Mesendoderm (in vitro differentiated cells): ENCODE measurements at regions not wholly inside any gene's neighbourhood (a gene's known extent, or its start where the extent isn't known, plus 50 kb on each side); places are given as distances from the start of the nearest gene placed in this dataset.

Experiments
- DNase-seq: peaks from one replicate; pipeline ENCODE4 v3.0.0; 2013
- H2AK5ac ChIP-seq: 2 replicates; pipeline ENCODE4 v1.6.1; 2013; ENCODE audit warnings: low read length, inconsistent platforms
- H2BK120ac ChIP-seq: 2 replicates; pipeline ENCODE4 v1.6.1; 2013; ENCODE audit warnings: low read depth, mild to moderate bottlenecking, low read length, moderate library complexity, mixed read lengths
- H2BK15ac ChIP-seq: replicated peaks from 2 replicates; pipeline ENCODE4 v1.6.1; 2013; ENCODE audit warnings: low read depth, mild to moderate bottlenecking, moderate library complexity
- H2BK5ac ChIP-seq: 2 replicates; pipeline ENCODE4 v1.6.1; 2013; ENCODE audit warnings: low read length, inconsistent platforms
- H3K18ac ChIP-seq: 2 replicates; pipeline ENCODE4 v1.6.1; 2013; ENCODE audit warnings: mild to moderate bottlenecking, low read length, mixed read lengths
- H3K23ac ChIP-seq: one replicate; pipeline ENCODE4 v1.6.1; 2013; ENCODE audit warnings: low read length
- H3K27ac ChIP-seq: 2 replicates; pipeline ENCODE4 v1.5.1; 2013; ENCODE audit warnings: low read depth, mild to moderate bottlenecking, inconsistent platforms, low read length, moderate library complexity
- H3K27me3 ChIP-seq: 2 replicates; pipeline ENCODE4 v1.6.1; 2013; ENCODE audit warnings: low read length, control low read depth, mild to moderate bottlenecking, inconsistent platforms; ENCODE audit not compliant: insufficient read depth, poor library complexity
- H3K36me3 ChIP-seq: 2 replicates; pipeline ENCODE4 v1.6.1; 2013; ENCODE audit warnings: low read length, inconsistent platforms; ENCODE audit not compliant: control insufficient read depth, insufficient read depth
- H3K4ac ChIP-seq: one replicate; pipeline ENCODE4 v1.6.1; 2013; ENCODE audit warnings: low read depth, mild to moderate bottlenecking, low read length, moderate library complexity
- H3K4me1 ChIP-seq: 2 replicates; pipeline ENCODE4 v1.6.1; 2013; ENCODE audit warnings: low read depth, low read length, inconsistent platforms; ENCODE audit not compliant: control insufficient read depth
- H3K4me2 ChIP-seq: 2 replicates; pipeline ENCODE4 v1.6.1; 2013; ENCODE audit warnings: low read length
- H3K4me3 ChIP-seq: 2 replicates; pipeline ENCODE4 v1.5.1; 2013; ENCODE audit warnings: mild to moderate bottlenecking, low read length
- H3K56ac ChIP-seq: one replicate; pipeline ENCODE4 v1.6.1; 2013; ENCODE audit warnings: low read length
- H3K79me1 ChIP-seq: 2 replicates; pipeline ENCODE4 v1.6.1; 2013; ENCODE audit warnings: low read length, inconsistent platforms
- H3K79me2 ChIP-seq: 2 replicates; pipeline ENCODE4 v1.6.1; 2013; ENCODE audit warnings: mild to moderate bottlenecking, low read length; ENCODE audit not compliant: control insufficient read depth, insufficient read depth
- H3K9ac ChIP-seq: 2 replicates; pipeline ENCODE4 v1.6.1; 2013; ENCODE audit warnings: low read length, inconsistent platforms
- H4K5ac ChIP-seq: one replicate; pipeline ENCODE4 v1.6.1; 2013; ENCODE audit warnings: low read length
- H4K8ac ChIP-seq: one replicate; pipeline ENCODE4 v1.6.1; 2013; ENCODE audit warnings: low read depth, mild to moderate bottlenecking, control low read depth, low read length, moderate library complexity
- WGBS: extraction: QIAGEN DNeasy Blood & Tissue Kit; methylation state at CpG from one replicate; pipeline ENCODE4 v1.1.7; 2013; ENCODE audit warnings: low lambda C conversion rate, missing lambda C conversion rate; ENCODE audit not compliant: insufficient coverage; ENCODE audit errors: extremely low coverage; 5-methylcytosine and 5-hydroxymethylcytosine counted together

DNA sequence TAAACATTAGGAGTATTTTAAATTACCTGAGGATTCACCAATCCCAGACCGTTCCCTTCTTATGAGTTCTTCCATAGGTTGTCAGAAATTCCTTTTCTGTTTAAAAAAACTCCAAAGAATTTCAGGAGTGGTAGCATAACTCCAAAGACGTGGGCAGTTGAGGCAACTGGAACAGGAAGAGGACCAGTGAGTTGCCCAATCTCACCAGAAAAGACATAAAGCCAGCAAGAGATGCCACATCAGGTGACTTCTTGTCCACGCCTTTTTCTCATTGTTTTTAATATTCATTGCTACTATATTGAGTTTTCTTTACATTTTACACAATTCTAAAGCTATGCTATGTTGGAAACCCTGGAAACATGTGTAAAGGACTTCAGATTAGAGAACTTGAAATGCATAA is 88.1 kb upstream of the JAK1 start:
- no peak for DNase-seq
- no peak overlapping the region for H3K9ac ChIP-seq
- H2BK15ac ChIP-seq, result no peak overlapping the region
- no peaks in the 10 kb centered on the region for H3K27me3 ChIP-seq
- H3K56ac ChIP-seq, result no peak overlapping the region
- H3K79me2 ChIP-seq, result no peaks in the 10 kb centered on the region
- no peak overlapping the region for H3K4me3 ChIP-seq
- no peaks in the 10 kb centered on the region for H3K79me1 ChIP-seq
- H3K18ac ChIP-seq, result no peak overlapping the region
- no peak overlapping the region for H3K23ac ChIP-seq
- no peak overlapping the region for H4K8ac ChIP-seq
- no CpG with 5 or more reads among the region's 3 CpGs for WGBS
- no peak overlapping the region for H2AK5ac ChIP-seq
- H3K4me2 ChIP-seq, result no peak overlapping the region
- no peak overlapping the region for H3K4ac ChIP-seq
- no peak overlapping the region for H2BK120ac ChIP-seq
- H2BK5ac ChIP-seq, result no peak overlapping the region
- no peak overlapping the region for H3K27ac ChIP-seq
- no peaks in the 10 kb centered on the region for H3K4me1 ChIP-seq
- no peaks in the 10 kb centered on the region for H3K36me3 ChIP-seq
- H4K5ac ChIP-seq, result no peak overlapping the region

DNA sequence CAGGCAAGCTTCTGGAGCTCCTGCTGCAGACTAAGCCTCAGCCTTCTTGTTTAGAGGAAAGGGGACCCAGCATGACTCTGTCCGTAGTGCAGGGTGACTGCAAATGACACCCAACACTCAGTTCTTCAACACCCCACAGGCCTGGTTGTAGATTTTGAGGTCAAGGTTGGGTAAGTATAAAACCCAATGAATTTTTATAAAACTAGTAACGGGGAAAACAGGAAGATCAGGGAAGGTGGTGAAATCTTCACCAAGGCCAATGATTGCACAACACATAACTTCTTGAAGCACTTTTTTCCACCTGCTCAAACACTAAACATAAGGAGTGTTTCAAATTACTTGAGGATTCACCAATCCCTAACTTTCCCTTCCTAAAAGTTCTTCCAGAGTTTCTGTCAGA is 89.4 kb upstream of the JAK1 start:
- H2BK15ac ChIP-seq, result no peak overlapping the region
- no peak overlapping the region for H4K8ac ChIP-seq
- H3K23ac ChIP-seq, result no peak overlapping the region
- no peak for DNase-seq
- no peak overlapping the region for H2BK5ac ChIP-seq
- H3K79me1 ChIP-seq, result no peaks in the 10 kb centered on the region
- no peaks in the 10 kb centered on the region for H3K36me3 ChIP-seq
- H2AK5ac ChIP-seq, result no peak overlapping the region
- no peak overlapping the region for H3K4ac ChIP-seq
- no peak overlapping the region for H3K4me2 ChIP-seq
- no peak overlapping the region for H3K18ac ChIP-seq
- no peaks in the 10 kb centered on the region for H3K4me1 ChIP-seq
- no peak overlapping the region for H3K56ac ChIP-seq
- H3K27ac ChIP-seq, result no peak overlapping the region
- H3K79me2 ChIP-seq, result no peaks in the 10 kb centered on the region
- no peak overlapping the region for H3K4me3 ChIP-seq
- no peaks in the 10 kb centered on the region for H3K27me3 ChIP-seq
- H4K5ac ChIP-seq, result no peak overlapping the region
- no peak overlapping the region for H2BK120ac ChIP-seq
- no CpG with 5 or more reads among the region's 2 CpGs for WGBS
- H3K9ac ChIP-seq, result no peak overlapping the region

DNA sequence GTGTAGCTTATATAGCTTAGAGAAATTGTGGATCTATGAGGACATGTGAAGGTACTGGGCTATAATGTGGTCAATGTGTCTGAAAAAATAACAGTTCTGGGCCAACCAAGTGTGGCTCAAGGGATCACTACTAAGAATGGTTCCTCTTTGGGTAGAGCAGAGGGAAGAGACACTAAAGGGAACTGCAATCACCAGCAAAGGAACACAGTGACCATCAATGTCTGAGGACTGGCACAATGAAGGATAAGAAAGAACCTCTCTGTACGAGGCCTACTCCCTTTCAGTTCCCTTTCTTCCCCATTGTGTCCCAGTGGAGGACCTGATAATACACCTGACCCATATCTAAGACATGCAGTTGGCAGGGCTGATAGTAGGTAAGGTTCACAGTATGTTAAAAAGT is 89.9 kb upstream of the JAK1 start:
- Histone ChIP-seq H3K4me1 (no peaks in the 10 kb centered on the region), H3K4me2 (no peak overlapping the region), H2BK15ac (no peak overlapping the region), H2BK5ac (no peak overlapping the region), H3K79me1 (no peaks in the 10 kb centered on the region), H3K23ac (no peak overlapping the region), H3K9ac (no peak overlapping the region), H3K18ac (no peak overlapping the region), H3K27ac (no peak overlapping the region), H2BK120ac (no peak overlapping the region), H3K27me3 (no peaks in the 10 kb centered on the region), H2AK5ac (no peak overlapping the region), H3K56ac (no peak overlapping the region), H4K8ac (no peak overlapping the region), H3K4me3 (no peak overlapping the region), H4K5ac (no peak overlapping the region), H3K4ac (no peak overlapping the region), H3K79me2 (no peaks in the 10 kb centered on the region), H3K36me3 (no peaks in the 10 kb centered on the region)
- no peak for DNase-seq
- WGBS, result no CpG with 5 or more reads among the region's 1 CpG

DNA sequence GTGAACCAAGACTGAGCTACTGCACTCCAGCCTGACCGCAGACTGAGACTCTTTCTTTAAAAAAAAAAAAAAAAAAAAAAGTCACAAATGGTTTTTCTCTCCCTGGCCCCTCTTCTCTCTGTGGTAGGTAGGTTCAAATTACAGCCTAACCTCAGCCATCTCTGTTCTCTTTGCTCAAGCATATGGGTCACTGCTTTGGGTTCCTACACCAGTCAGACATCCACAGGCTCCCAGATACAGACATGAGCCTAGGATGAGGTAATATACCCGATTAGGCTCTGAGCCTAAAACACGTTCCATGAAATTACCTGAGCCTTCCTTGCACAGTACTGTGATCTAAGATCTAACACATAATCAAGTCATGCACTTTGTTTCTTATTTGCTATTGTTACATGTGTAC is 90.5 kb upstream of the JAK1 start:
- no peak overlapping the region for H3K9ac ChIP-seq
- H3K18ac ChIP-seq, result no peak overlapping the region
- no peak overlapping the region for H3K27ac ChIP-seq
- H3K27me3 ChIP-seq, result no peaks in the 10 kb centered on the region
- no peak overlapping the region for H2BK120ac ChIP-seq
- H3K4me2 ChIP-seq, result no peak overlapping the region
- no peak for DNase-seq
- H3K56ac ChIP-seq, result no peak overlapping the region
- no peak overlapping the region for H2AK5ac ChIP-seq
- no CpG with 5 or more reads among the region's 3 CpGs for WGBS
- no peak overlapping the region for H2BK5ac ChIP-seq
- H3K4me3 ChIP-seq, result no peak overlapping the region
- no peaks in the 10 kb centered on the region for H3K4me1 ChIP-seq
- no peak overlapping the region for H4K8ac ChIP-seq
- no peak overlapping the region for H3K23ac ChIP-seq
- H3K79me2 ChIP-seq, result no peaks in the 10 kb centered on the region
- H4K5ac ChIP-seq, result no peak overlapping the region
- no peak overlapping the region for H2BK15ac ChIP-seq
- no peaks in the 10 kb centered on the region for H3K79me1 ChIP-seq
- H3K4ac ChIP-seq, result no peak overlapping the region
- H3K36me3 ChIP-seq, result no peaks in the 10 kb centered on the region

DNA sequence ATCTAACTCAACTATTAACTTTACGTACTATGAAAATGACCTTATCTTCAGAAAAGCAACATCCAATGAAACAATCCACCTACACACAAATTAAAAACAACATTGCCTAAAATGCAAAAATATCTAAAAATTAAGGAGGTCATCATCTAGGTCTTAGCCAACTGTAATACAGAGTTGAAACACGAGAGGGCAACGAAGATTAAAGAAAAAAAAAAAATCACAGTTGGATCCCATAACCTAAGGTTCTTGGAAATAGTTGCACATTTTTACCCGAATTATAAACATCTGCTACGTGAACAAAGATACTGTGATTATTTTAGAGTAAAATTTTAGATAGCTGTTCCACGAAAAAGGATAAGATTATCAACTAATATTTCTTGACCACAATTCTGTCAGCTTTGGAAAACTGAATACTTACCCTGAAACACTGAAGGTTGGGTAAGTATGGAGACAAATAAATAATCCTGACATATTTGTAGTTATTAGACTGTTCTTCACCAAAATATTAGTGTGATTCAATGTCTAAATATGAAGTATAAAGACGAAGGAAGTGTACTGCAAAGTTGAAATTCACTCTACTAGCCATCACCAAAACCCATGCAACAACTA is 88.0 kb upstream of the AK4 start:
- no peak overlapping the region for H3K4me3 ChIP-seq
- H3K27ac ChIP-seq, result no peak overlapping the region
- no peak overlapping the region for H3K4me2 ChIP-seq
- H3K27me3 ChIP-seq, result no peaks in the 10 kb centered on the region
- no peak overlapping the region for H4K8ac ChIP-seq
- H3K18ac ChIP-seq, result no peak overlapping the region
- H3K23ac ChIP-seq, result no peak overlapping the region
- H3K4ac ChIP-seq, result no peak overlapping the region
- H3K36me3 ChIP-seq, result no peaks in the 10 kb centered on the region
- H3K9ac ChIP-seq, result no peak overlapping the region
- no peak overlapping the region for H2AK5ac ChIP-seq
- H2BK5ac ChIP-seq, result no peak overlapping the region
- WGBS, result no CpG with 5 or more reads among the region's 7 CpGs
- no peak overlapping the region for H2BK15ac ChIP-seq
- no peak overlapping the region for H3K56ac ChIP-seq
- H3K79me2 ChIP-seq, result peaks cover 9% of the 10 kb centered on the region
- no peak overlapping the region for H2BK120ac ChIP-seq
- H4K5ac ChIP-seq, result no peak overlapping the region
- no peaks in the 10 kb centered on the region for H3K4me1 ChIP-seq
- peak; percentile 31 for DNase-seq
- no peaks in the 10 kb centered on the region for H3K79me1 ChIP-seq

DNA sequence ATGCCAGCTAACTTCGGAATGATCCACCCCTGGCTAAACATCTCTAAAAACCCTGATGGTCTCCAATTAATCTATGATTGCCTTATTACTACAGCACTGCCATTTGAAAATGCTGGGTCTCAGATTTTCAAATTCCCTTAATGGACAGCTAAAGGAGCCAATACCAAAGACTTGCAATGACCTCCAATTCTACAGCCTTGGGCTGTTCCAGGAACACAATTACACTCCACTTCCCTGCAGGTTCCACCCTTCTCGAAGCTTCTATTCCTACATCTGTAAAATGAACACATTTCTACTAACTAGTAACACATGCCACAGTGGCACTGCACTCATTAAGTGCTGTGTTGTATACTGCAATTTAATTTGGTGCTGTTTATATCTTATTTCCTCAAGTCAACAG is 85.7 kb upstream of the AK4 start:
- no peak overlapping the region for H4K5ac ChIP-seq
- no peaks in the 10 kb centered on the region for H3K79me1 ChIP-seq
- H2AK5ac ChIP-seq, result no peak overlapping the region
- H3K27me3 ChIP-seq, result no peaks in the 10 kb centered on the region
- no peak for DNase-seq
- H3K27ac ChIP-seq, result no peak overlapping the region
- H3K9ac ChIP-seq, result no peak overlapping the region
- H3K4ac ChIP-seq, result no peak overlapping the region
- H3K36me3 ChIP-seq, result no peaks in the 10 kb centered on the region
- no CpG with 5 or more reads among the region's 2 CpGs for WGBS
- no peak overlapping the region for H4K8ac ChIP-seq
- H2BK120ac ChIP-seq, result no peak overlapping the region
- peaks cover 10% of the 10 kb centered on the region for H3K79me2 ChIP-seq
- H3K4me2 ChIP-seq, result no peak overlapping the region
- no peak overlapping the region for H2BK15ac ChIP-seq
- no peak overlapping the region for H3K56ac ChIP-seq
- no peak overlapping the region for H3K23ac ChIP-seq
- no peak overlapping the region for H3K18ac ChIP-seq
- H3K4me1 ChIP-seq, result no peaks in the 10 kb centered on the region
- H2BK5ac ChIP-seq, result no peak overlapping the region
- H3K4me3 ChIP-seq, result no peak overlapping the region
